GM18499 (cell line): ENCODE measurements at regions not wholly inside any gene's neighbourhood (a gene's known extent, or its start where the extent isn't known, plus 50 kb on each side); places are given as distances from the start of the nearest gene placed in this dataset.

Source experiments
- ATAC-seq: cut with Tn5 transposase; IDR thresholded peaks from one replicate; pipeline ENCODE4 v1.9.1; 2021; ENCODE audit warnings: moderate number of reproducible peaks; ENCODE audit not compliant: insufficient read depth, unreplicated experiment

DNA sequence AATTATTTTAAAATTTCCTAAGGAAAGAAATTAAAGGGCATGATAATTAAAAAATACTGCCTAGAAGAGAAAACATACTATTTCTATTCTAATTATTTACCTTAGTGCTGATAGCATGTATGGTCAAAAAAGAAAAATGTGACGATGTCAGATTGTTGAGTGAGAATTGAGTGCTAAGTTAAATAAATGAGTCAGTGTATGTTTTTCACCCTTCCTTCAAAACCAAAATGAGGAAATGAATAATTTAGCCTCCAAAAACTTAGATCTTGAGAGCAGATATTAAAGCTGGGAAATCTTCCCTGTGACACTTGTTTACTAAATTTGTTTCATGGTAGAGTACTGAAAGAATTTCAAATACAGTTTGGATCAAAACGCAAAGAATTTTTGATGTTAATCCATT lies 58.6 kb upstream of the NYAP2 start:
- ATAC-seq, result no peak

DNA sequence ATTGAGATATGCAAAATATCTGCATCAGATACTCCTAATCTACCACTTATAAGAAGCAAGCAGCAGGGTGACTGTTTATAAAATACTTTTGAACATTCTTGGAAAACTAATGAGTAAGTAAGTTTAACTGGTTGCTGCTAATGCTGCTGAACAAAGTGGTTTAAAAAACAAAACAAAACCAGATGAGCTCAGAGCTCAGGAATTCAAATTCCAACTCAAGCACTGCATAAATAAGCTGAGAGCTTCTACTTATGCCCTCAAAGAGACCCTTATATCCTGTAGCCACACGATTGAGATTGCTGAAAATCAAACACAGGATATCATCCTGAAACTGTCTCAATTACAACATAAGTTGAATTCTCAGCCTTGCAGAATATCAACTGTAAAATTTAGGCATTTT lies 62.3 kb upstream of the NYAP2 start:
- ATAC-seq, result no peak

DNA sequence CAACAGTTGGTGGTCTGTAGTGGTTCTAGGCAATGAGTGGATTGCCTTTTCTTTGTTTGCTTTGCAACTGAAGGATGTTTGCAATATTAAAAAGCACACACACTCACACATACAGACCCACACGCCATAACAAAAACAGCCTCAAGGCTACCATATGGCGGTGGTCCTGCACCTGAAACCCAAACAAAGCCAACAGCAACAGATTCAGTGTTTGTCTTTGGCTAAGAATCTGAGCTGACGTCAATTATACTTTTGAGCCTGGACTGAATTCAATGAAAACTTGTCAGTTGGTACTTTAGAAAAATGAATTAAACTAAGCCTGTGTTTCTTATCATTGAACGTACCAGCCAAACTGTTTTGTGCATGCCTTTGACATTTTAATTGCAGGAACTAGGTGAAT lies 65.0 kb upstream of the NYAP2 start:
- ATAC-seq, result no peak

DNA sequence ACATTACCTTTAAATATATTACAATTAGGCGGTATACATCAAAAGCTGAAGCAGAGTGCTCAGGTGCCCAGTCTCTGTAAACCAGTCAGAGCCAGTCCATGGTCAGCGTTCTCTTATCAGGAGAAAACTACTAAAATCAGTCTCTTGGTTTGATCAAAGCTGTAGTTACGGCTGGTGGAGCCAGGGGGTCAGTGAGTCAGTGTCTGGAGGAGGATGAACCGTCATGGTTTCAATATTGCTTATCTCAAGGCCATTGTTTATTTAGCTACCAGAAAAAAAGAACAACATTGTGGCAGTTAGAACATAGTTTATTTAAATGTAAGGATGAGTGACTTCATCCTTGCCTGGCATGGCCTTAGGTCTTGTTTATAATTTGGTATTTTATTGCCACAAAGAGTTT lies 71.3 kb upstream of the NYAP2 start:
- ATAC-seq, result no peak

DNA sequence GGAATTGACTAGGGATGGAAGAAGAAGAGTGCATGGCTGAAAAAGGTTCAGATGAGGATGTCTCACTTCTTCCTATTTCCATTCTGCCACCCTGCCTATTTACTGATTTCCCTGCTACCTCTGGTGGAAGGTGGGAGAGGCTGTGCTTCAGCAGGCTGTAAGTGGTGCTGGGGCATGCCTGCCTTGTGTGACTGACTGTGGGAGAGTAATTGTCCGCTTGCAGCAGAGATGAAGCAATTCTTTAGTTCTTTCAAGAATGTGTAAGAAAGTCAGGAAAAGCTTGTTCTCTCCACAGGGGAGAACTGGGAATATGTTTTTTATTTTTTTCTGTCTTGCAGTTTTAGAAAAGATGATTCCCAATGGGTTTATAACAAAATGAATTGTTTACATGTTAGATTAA lies 72.5 kb upstream of the NYAP2 start:
- no peak for ATAC-seq

DNA sequence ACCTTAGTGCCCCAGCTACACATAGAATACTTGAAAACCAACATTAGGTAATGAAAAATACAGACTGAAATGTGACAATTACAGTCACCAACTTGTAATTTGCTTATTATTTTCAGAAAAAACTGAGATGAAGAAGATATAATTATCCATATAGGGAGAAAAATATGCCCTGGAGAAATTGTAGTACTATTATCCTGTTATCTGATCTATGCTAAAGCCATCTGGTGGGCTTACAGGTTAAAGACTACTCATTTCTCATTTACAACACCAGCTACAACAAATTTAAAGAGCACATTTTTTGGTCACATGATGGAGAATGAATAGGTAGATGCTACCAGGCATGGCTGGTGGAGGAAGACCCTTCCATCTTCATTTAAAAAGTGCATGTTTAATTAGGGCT lies 79.6 kb upstream of the NYAP2 start:
- no peak for ATAC-seq

DNA sequence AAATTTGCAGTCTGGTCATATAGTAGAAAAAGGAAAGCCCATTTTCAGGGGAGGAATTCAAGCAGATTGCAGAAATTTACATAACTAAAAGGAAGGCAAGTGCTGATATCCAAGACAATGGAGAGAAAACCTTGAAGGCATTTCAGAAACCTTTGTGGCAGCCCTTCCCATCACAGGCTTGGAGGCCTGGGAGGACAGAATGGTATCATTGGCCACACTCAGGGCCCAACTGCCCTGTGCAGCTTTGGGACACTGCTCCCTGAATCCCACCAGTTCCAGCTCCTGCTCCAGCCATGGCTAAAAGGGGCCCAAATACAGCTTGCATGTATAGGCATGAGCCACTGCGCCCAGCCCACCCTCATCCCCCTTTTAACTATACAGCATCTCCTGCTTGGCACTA lies 81.1 kb upstream of the NYAP2 start:
- ATAC-seq, result no peak

DNA sequence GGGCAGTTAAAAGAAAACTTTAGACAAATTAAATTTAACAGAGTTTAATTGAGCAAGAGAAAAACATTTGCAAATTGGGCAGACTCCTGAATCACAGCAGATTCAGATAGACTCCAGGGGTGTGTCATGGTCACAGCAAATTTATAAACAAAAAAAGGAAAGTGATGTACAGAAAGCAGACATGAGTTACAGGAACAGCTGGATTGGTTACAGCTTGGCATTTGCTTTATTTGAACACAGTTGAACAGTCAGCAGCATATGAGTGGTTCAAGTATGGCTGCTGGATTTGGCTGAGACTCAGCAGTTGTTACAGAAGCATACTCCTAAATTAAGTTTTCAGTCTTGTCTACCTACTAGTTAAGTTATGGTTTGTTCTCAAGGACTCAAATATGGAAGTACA lies 82.3 kb upstream of the NYAP2 start:
- ATAC-seq, result no peak

DNA sequence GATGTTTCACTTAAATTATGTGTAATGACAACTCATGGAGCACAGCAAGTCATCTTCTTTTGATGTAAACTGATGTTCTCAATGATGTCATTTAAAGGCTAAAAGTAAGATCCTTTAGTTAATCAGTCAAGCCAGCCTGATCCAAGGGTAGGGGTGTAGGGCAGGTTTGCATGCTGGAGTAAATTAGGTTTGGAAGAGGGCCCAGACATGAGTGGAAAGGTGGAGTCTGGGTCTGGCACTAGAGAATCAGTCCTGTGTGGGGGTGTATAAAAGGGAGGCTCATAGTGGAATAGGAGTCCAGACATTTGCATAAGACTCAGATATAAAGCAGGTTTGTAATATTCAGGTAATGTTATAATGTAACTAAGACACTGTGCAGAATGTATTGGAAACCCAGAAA lies 88.8 kb upstream of the NYAP2 start:
- no peak for ATAC-seq

DNA sequence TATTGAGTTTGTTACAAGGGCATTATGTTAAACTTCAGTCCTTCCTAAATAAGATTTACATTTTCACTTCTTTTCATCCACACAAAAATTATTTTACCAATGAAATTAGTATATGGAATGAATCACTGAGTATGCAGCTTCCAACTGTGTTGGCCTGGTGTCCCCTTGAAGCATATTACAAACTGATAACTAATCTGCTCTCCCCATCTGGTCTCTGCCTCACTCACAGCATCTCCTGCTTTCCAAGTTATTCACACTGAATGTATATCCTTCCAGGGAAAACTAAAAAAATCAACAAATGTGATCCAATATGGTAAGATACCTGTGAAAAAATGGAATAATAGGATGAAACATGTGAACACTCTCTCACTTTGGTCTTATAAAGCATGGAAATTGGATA lies 90.0 kb upstream of the NYAP2 start:
- ATAC-seq, result no peak

DNA sequence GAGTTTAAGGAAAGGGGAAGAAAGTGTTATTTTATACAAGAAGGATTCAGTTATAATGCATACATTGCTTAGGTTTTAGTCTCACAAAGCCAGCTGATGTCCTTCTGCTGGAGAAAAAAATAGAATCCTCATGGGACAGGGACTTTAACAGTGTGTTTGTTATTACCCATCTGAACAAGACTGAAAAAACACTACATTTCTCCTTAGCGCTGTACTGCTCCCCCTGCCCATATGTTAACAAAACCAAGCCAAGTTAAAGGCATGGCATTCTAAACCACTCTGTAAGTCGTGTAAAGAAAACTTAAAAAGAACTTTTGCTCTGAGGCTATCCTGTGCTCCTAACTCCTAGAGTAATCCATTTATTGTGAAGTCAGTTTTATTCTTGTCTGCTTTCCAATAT lies 102.6 kb upstream of the NYAP2 start:
- no peak for ATAC-seq

DNA sequence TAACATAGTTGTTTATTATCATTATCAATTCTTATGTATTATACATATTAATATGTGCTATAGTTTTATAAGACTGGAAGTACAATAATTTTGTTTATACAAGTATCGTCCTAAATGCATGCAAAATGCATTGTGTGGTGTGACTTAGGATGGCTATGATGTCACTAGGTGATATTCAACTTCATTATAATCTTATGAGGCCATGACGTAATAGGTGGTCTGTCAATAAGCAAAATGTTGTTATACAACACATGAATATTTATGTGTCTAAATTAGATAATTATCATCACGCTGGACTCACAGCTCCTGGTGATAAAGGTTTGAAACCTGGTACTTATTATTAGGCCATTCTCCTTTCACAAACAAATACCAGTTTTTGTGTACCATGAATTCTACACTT lies 104.4 kb upstream of the NYAP2 start:
- no peak for ATAC-seq

DNA sequence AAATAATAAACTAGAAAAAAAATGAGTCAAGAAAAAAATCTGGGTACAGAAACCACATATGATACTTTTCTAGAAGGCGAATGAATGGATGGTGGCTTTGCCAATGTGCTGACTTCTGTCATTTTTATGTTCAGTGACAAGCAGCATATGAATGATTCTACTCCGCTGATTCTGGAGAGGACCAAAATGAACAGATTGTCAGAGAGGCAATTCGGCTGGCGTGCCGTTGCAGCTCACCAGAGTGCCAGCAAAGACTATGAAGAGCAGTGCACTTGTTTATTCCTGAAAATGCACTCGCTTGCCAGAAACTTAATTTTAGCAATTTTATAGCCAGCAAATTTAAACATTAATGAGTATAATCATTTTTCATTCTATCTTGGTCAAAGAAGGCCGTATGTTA lies 105.9 kb upstream of the NYAP2 start:
- no peak for ATAC-seq

DNA sequence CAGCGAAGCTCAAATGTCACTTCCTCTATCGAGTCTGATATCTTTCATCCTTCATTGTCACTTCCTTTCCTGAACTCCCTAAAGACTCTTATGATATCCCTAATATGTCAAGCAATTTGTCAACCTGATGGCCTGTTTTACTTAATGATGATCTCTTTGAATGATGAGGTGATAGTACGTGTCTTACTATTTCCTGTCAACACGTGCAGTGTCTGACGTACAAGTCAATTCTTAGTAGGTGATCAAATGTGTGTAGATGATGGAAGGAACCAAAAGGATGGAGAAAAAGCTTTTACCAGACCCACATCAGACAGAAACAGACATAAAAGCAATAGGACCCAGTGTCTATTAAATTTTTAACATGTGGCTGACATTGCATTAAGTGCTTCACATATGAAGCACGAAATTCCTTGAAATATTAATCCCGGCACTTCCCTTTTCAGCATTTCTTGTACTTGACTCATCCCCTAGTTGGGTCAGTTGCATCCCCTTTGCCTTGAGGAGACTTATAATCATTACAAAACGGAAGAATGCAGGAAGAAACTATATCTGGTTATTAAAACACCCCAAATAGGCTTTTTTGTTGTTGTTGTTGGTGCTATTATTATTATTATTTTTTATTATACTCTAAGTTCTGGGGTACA lies 108.6 kb upstream of the NYAP2 start:
- no peak for ATAC-seq

DNA sequence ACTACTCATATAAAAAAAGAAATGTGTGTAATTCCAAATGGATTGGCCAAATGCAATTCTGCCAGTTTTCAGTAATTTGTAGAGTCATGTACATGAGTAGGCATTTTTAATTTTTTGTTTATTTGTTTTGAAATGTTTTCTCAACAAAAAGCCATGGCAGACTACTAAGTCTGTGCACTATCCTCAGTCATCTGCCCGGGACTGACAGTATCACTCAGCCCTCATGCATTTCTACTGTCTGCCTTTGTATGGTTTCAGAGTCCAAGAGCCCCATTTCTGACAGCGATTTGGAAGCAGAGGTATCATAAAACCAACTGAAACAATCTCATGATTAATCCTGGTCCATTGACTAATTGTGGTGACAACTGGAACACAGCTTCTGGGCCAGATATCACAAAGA lies 109.9 kb upstream of the NYAP2 start:
- no peak for ATAC-seq

DNA sequence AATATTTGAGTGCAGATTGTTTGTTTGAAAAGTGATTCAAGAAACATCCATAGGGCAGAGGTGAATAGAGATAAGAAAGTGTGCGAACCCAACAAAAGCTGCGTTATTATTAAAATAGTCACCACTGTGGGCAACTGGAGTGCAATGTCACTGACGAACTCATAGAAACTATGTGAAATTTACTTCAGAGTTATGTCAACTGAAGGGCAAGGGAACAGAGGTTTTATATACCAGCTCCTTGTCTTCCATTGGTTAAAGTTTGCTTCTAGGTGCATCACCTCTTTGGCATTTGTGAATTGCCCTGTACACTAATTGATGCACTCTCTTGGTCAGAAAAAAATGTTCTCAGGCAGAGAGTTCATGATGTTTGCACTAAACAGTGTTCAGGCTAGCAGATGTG lies 110.5 kb upstream of the NYAP2 start:
- ATAC-seq, result no peak

DNA sequence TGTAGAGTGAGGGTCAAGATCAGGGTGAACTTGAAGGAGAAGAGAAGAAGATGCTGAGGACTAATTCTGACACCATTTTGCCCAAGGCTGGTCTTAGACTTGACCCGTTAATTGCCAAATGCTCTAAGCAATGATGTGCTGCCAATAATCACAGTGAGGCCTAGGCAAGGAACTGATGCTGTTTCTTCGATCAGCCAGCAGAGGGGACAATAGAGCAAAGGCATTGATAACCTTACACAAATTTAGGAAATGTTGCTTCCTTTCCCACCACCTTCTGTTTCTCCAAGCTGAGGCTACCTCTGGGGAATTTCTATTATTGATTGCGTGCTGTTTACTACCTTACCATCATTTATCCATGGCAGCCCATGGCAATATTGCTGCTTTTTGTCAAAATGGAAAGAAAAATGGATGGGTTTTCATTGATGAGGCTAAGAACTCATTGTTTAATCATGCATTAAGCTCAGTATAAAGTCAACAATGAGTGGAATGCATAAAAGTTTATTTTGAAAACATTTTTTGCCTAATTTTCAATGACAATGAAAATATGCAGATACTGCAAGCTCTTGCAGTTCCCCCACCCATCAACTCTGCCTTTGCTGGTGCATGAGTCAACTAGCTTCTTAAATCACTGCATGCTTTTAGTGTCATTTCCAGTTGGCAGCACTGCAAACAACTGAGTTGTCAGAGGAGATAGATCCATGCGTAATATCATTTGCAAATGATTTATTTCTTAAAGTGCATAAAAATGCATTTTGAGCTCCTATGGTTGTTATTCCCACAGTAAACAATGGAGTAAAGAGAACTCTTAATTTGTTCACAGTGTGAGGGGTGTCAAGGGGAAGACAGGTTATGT lies 116.4 kb upstream of the NYAP2 start:
- ATAC-seq, result peak; percentile 82

DNA sequence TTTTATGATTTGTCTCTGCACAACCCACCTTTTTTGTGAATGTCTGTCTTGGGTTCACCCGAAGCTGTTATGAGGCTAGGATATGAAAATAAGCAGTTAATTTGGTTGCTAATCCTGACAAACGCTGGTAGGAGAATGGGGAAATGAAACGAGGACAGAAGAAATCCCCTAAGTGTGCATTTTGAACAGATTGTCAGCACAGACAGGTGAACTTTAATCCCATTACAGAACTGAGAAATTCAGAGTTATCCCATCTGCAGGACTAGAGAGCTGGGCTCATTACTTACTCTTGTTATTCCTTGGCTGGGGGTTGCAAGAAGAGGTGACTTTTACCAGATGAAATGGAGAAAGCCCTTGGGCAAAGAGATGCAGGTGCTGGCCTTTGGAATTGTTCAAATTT lies 123.3 kb upstream of the NYAP2 start:
- peak; percentile 81 for ATAC-seq

DNA sequence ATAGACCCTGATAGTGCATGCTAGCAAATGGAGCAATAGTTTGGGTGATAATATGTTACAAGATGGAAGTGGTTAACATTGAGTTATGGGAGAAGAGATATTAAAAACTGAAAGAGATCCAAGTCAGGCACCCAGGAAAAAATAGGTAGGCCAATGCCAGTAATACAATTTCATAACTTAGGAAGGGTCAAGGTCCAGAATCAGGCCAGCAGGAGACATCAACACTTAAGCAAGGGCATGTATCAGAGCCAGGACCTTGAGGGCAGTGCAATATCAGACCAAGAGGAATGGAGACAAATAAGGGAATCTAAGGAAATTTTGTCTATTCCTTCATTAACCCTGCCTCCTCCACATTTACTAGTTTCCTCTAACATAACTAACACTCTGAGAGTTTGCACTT lies 124.1 kb upstream of the NYAP2 start:
- no peak for ATAC-seq

DNA sequence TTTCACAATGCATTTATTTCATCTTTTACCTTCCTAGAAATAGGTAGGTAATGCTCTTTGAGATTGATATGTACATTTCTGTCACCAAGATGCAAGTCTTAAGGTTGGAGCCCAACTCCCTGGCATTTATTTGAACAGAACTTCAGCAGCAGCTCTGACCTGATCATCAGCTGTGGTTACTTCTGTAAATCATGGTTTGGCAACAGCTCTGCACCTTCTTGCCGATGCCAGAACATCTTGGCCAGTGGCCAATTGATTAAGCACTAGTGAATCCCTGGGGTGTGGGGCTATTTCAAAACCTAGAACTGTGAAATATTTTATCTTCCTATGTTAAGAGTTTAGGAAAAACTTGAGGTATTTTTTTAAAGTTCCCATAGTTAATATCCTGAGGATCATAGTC lies 124.8 kb upstream of the NYAP2 start:
- ATAC-seq, result no peak

DNA sequence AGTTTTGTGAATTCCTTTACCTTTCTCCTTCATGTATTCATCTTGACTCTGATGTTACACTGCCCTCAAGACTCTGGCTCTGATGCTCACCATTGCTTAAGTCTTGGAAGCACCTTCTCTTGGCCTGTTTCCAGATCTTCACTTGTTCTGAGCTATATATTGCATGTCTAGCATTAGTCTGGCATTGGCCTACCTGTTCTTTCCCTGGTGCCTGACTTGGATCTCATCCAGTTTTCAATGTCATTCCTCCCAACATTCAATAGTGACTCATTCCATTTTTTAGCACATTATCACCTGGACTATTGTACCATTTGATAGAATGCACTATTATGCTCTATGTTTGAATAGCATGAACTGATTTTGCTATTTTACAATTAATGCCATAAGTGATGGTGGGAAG lies 127.3 kb upstream of the NYAP2 start:
- ATAC-seq, result no peak

DNA sequence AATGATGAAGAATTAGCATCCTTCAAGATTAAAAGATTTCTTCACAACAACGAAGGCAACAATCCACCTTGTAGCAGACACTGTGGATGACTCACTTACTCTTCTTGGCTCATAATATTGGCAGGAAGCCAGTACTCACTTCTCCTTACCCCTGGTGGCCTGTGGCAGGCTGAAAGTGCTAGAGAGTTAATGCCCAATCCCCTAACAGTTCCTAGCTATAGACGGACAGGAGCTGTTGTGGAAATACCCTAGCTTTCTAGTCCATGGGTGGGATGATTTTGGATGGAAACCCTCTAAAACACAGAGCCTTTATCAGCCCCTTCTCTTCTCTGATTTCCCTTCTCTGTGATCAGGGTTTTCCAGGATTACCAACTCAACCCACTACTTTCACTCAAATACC lies 128.6 kb upstream of the NYAP2 start:
- peak; percentile 100 for ATAC-seq
